Right forelimb (tissue), 1 donor: ENCODE measurements at regions not wholly inside any gene's neighbourhood (a gene's known extent, or its start where the extent isn't known, plus 50 kb on each side); places are given as distances from the start of the nearest gene placed in this dataset.

ENCODE experiments used
- DNase-seq: peaks from one replicate; pipeline ENCODE4 v3.0.0-alpha.2; 2018

- no peak for DNase-seq
Measured at GRCh38 chr13:31048521-31048920, 113.2 kb downstream of the HSPH1 start.

- peak; percentile 56 for DNase-seq
Measured at GRCh38 chr13:31046711-31047279, 114.3 kb downstream of the TEX26 start.

- no peak for DNase-seq
Measured at GRCh38 chr13:31045286-31046081, 113.0 kb downstream of the TEX26 start.

- peak; percentile 86 for DNase-seq
Measured at GRCh38 chr13:31044364-31045285, 112.2 kb downstream of the TEX26 start.

- DNase-seq = no peak
Measured at GRCh38 chr13:31043957-31044356, 111.5 kb downstream of the TEX26 start.

- no peak for DNase-seq
Measured at GRCh38 chr13:31042481-31043165, 110.2 kb downstream of the TEX26 start.

GRCh38 chr13:31042049-31042448 is 109.6 kb downstream of the TEX26 start:
- DNase-seq = no peak

- DNase-seq = no peak
Measured at GRCh38 chr13:31038834-31039552, 106.5 kb downstream of the TEX26 start.

- DNase-seq = no peak
Measured at GRCh38 chr13:31037874-31038500, 105.5 kb downstream of the TEX26 start.

- no peak for DNase-seq
Measured at GRCh38 chr13:31036731-31037695, 104.6 kb downstream of the TEX26 start.

GRCh38 chr13:31035185-31035965 is 102.9 kb downstream of the TEX26 start:
- DNase-seq = peak; percentile 60

- DNase-seq = no peak
Measured at GRCh38 chr13:31032528-31033113, 100.2 kb downstream of the TEX26 start.

- no peak for DNase-seq
Measured at GRCh38 chr13:31031482-31031881, 99.0 kb downstream of the TEX26 start.

- DNase-seq = no peak
Measured at GRCh38 chr13:31029102-31029501, 96.6 kb downstream of the TEX26 start.

- no peak for DNase-seq
Measured at GRCh38 chr13:31027136-31027535, 94.7 kb downstream of the TEX26 start.
